ENCODE measurements at regions not wholly inside any gene's neighbourhood (a gene's known extent, or its start where the extent isn't known, plus 50 kb on each side); places are given as distances from the start of the nearest gene placed in this dataset.

DNA sequence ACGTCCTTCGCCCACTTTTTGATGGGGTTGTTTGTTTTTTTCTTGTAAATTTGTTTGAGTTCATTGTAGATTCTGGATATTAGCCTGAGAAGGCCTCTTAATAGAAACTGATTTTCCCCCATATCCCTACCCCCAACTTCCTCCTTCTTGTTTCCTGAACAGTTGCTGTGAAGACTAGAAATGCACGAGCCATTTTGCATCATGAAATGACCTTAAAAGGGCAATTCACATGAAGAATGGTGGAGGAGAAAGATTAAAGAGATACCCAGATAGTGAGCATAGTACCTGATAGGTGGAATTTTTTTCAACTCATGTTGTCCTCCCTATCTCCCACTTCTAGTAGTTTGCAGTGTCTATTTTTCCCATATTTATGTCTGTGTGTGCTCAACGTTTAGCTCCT, 55.2 kb upstream of the KCNH8 start:
- no peak for DNase-seq

DNA sequence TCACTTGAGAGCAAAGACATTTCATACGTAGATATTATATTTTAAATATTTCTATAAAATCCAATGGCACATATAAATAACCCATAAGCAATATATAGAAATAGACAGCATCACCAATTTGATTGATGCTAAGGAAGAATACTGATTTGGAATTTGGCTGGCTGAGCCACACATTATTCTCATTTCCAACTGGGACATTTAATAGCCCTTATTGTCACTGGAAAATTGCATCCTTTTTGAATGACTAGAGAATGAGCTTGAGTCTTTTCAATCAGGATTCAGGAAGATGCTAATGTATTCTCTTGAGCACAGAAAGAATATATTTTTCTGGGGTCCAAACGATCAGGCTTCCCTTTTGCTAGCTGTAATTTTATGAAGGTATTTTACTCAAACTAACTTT, 70.9 kb upstream of the KCNH8 start:
- DNase-seq: no peak

DNA sequence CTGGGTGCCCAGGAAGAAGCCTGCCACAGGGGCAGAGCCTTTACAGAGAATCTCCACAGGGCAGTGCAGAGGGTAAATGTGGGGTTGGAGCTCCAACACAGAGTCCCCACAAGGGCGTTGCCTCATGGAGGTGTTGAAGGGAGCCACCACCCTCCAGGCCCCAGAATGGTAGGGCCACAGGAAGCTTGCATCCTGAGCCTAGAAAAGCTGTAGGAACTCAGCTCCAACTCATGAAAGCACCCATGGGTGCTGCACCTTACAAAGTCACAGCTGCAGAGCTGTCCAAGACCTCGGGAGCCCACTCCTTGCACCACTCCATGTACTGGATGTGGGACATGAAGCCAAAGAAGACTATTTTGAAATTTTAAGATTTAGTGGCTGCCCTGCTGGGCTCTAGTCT, 73.3 kb upstream of the KCNH8 start:
- DNase-seq: no peak

DNA sequence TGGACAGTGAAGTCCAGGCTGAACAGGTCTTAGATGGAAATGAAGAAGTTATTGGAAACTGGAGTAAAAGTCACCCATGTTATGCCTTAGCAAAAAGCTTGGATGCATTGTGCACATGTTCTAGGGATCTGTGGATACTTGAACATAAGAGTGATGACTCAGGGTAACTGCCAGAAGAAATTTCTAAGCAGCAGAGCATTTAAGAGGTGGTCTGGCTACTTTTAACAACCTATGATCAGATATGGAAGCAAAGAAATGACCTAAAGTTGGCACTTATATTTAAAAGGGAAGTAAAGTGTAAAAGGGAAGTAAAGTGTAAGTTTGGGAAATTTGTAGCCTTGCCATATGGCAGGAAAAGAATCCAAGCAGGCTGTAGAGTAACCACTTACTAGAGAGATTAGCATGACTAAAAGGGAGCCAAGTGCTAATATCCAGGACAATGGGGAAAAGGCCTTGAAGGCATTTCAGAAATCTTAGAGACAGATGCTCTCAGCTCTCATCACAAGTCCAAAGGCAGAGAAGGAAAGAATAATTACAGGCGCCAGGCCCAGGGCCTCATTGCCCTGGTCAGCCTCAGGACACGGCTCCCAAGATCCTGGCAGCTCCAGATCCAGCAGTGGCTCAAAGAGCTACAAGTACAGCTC, 73.9 kb upstream of the KCNH8 start:
- DNase-seq: no peak

DNA sequence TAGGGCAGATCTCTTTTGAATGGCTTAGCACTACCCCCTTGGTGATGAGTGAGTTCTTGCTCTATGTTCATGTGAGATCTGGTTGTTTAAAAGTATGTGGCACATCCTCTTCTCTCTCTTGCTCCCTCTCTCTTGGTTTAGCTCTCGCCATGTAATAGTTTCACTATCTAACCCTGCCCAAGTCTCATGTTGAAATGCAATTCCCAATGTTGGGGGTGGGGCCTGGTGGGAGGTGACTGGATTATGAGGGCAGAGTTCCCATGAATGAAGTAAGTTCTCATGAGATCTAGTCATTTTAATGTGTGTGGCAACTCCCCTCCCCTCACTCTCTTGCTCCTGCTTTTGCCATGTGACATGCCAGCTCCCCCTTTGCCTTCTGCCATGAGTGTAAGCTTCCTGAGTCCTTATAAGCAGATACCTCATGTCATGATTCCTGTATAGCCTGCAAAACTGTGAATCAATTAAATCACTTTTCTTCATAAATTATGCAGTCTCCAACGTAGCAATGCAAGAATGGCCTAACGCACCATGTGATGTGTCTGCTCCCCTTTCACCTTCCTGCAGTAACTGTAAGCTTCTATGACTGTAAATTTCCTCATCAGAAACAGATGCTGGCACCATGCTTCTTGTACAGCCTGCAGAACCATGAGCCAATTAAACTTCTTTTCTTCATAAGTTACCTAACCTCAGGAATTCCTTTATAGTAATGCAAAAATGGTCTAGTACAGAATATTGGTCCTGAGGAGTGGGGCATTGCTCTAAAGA, 74.8 kb upstream of the KCNH8 start:
- DNase-seq: no peak

DNA sequence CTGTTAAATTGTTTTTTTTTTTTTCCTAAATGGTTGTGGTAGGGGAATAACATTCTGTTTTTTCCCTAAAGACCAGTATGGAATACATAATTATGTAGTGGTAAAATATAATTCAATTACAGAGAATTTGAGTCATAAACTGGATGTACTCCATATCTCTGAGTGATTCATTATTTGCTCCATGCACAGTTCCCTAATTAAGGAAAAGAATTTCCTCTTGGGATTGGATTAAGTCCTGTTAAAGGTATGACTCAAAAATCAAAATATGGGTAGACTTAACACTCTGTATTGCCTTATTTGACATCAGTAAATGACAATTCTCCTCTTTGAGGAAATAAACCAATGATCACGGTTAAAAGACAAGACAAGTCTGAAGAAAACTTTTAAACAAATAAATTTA, 78.0 kb upstream of the KCNH8 start:
- DNase-seq: no peak

DNA sequence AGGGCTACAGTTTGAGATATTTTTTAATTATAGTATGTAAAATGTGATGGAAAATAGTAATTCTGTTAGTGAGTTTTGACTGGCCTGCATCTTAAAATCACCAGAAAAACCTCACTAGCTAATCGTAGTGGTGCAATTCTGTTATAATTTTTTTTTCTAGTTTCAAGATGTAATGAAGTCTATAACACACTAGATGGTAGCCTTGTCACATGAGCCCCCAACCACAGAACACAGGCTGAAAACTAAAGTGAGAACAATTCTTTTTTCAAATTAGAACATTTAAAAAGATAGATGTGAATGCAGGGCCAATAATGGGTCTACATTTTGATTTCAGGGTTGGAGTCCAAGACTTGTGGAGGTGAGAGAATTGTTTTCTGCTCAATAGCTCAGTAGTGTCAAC, 83.3 kb upstream of the KCNH8 start:
- no peak for DNase-seq

DNA sequence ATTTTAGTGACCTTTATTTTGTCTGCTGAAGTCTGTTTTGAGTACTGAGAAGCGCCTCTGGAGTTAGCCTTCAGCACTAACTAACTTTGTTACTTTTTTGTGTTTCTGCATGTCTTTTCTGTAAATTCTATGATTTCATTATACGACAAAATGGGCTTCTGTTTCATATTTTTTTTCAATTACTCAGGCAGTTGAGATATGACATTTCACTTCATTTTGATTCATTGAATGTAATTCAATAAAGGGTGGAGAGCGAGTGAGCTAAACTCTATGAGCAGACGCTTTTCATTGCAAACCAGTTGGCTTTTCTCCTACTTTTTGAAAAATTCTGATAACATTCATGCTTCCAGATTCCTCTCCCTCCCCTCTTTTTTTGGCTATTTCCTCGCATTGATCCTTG, 84.4 kb upstream of the KCNH8 start:
- DNase-seq: no peak

DNA sequence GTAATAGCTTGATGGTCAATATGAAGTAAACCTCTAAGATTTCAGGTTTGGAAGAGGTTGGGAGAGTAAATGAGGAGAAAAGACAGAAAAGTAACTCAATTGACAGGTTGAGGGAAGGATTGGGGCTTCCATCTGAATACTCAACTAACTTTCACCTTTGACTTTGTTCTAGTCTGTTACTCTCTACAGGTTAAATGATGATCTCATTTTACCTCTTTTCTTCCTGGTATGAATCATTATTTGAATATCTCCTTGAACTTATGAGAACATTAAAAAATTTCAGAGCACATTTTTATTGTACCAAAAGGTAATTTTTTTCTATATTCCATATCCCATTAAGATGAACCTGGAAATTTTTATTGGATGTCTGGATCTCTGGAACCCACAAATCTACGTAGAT, 87.9 kb upstream of the KCNH8 start:
- DNase-seq: no peak

DNA sequence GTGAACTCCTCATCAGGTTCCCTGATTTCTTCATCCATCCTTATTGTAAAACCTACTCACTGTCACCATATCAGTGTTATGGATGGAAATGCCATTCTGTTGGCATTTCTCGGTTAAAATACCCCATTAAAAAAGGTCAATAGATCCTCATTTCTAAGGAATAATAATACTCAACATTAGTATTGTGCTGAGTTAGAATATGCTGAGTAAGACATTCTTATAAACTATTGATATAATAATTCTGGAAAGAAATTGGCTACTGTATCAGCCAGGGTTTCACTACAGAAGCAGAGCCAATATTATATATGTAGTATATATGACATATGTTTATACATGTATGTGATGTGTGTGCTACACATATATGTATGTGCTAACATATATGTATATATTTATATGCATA, 95.4 kb upstream of the KCNH8 start:
- no peak for DNase-seq

DNA sequence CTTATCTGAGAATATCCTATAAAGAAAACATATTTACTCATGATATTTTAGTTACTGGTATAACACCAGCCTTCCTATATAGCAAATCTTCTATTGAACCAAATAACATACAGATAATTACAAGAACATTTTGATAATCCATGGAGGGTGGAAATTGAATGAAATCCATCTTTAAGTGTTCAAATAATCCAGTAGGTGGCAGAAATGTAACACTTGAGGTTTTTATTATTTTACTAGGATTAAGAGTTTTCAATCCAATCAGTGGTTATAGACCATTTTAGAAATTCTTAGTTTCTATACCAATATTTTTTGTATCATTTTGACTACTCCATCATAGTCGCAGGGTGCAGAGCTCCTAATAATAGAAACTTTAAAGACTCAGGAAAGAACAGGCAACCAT, 101.9 kb upstream of the KCNH8 start:
- no peak for DNase-seq

DNA sequence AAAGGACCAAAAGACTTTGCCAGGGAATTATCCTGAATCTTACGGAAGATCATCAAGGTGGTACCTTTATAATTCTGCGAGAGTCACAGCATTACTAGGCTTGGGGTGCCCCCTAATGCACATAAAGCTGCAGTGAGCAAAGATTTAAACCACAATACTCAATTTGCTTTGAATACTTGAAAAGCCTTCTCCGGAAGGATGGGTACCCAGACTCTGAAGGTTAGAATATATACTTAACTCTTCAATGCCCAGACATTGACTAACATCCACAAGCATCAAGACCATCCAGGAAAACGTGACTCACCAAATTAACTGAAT, 117.8 kb upstream of the KCNH8 start:
- no peak for DNase-seq

DNA sequence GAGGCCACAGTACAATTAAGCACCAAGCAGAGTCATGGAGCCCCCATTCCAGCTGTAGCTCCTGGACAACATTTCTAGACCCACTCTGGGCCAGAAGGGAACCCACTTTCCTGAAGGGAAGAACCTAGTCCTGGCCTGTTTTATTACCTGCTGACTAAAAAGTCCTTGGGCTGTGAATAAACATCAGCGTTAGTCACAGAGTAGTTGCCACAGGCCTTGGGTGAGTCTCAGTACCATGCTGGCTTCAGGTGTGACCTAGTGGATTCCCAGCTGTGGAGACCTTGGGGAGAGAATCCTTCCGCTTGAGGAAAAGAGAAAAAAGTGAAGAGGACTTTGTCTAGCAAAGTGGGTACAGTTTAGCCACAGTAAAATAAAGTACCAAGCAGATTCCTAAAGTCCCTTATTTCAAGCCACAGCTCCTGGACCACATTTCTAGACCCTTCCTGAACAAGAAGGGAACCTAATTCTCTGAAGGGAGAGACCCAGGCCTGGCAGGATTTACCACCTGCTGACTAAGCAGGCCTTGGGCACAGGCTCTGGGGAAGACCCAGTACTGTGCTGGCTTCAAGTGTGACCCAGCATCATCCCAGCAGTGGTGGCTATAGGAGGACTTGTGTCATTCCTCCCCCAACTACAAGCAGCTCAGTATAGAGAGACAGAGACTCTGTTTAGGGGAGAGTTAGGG, 118.3 kb upstream of the KCNH8 start:
- no peak for DNase-seq

DNA sequence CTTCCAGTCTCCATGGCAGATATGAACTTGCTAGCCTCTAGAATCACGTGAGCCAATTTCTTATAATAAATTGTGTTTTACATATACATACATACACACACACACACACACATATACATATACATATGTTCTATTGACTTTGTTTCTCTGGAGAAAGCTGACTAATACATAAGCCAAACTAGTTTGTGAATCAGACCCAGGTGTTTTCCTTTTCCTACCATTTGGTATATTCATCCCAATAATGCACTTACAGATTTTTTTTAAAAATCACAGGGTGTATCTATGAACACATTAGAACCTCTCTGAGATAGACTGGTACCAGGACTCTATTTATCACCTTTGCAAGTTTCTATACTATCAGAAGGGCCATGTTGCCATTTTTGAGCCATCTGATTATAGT, 122.9 kb upstream of the KCNH8 start:
- no peak for DNase-seq

DNA sequence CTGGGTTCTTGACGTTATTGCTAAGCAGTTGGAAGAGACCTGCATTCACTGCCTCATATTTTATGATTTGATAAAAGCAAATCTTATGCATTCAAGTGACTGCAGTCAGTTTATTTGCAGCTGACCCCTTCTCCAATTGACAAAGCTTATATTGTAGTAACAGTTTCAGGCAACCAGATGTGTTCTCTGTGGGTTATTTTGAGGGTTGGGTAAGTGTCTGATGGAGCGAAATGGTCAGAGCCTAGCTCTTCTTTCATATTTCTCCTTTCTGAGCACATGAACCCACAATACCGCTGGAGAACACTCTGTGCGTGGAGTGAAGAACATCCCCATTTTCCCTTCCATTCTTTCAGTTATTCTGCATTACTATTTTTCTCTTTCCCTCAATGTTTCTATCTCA, 125.8 kb upstream of the KCNH8 start:
- DNase-seq: no peak

DNA sequence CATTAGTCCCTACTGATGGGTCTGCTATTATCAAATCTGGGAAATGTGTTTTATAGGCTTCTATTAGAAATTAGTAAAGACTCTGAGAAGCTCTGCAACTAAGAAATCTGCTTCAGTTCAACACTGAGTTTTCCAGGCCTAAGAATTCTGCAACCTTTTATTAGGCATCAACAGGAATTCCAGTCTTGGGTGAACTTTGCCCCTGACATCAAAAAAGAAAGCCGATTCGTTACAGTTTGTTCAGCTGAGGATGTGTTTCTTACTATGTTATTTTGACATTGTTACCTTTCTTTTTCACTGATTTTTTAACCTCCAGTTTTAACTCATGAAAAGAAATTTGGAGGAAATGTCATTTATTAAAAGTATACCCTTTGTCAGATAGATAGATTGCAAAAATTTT, 131.5 kb upstream of the KCNH8 start:
- no peak for DNase-seq

DNA sequence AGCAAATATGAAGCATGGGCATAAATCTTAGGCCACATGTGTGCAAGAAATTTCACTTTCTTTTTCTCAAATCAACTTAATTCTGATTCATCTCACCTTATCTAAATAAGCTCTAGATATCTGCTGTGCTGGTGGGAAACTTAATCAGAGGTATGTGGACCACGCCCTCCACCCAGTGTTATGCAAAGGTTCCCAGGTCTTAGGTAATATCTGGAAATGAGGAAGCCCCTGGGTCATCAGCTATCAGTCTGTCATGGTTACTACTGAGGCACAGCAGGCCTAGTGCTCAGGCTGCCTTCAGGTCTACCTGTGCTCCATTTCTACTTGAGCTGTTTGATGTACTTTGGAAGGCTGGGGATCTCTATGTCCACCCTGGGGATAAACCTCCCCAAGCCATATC, 134.4 kb upstream of the KCNH8 start:
- DNase-seq: no peak

DNA sequence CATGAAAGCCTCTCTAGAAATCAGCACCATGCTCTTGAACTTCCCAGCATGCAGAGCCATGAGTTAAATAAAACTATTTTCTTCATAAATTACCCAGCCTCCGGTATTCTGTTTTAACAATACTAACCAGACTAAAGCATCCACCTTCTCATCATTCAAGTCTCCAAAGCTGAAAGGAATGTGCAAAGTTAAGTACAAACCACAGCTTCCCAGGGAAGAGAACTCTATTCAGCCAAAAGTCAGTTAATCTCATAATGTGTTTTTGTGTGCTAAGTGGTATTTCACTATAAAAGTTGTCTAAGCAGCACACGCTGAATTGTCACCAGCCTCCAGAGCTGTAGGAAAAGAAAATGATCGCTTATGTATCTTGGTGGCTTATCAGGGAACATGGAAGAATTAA, 135.5 kb upstream of the KCNH8 start:
- no peak for DNase-seq

DNA sequence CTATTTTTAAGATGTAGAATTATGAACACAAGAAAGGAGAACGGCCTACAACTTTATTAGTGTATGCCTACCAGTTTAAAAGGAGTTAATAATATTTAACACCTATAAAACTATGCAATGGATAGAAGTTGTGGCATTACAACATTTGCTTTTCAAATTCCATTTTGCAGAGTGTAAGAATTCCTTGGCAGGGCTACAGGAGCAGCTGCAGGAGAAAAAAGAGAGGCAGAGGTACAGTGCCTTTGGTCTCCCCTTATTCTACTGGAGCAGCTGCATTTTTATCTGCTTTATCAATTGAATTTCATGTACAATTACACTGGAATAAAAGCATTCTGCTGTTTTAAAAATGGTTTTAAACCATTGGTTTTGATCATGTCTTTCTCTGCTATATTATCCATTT, 145.7 kb upstream of the KCNH8 start:
- DNase-seq: no peak

DNA sequence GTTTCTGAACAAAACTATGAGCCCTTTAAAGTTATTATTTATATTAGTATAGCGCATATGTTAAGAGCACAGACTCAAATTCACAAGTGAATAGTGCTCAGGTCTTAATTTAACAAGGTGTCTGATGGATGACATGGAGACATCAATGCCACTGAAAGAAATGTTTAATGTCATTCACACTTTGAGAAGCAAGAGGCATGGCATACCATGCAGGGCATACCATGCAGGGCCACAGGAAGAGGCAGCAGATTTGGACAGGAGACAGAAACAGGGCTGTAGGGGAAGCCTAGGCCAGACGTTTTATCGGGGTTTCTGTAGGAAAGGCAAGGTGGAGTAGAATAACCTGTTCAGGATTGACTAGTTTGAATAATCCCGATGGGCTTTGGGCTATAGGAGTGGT, 150.2 kb upstream of the KCNH8 start:
- no peak for DNase-seq

DNA sequence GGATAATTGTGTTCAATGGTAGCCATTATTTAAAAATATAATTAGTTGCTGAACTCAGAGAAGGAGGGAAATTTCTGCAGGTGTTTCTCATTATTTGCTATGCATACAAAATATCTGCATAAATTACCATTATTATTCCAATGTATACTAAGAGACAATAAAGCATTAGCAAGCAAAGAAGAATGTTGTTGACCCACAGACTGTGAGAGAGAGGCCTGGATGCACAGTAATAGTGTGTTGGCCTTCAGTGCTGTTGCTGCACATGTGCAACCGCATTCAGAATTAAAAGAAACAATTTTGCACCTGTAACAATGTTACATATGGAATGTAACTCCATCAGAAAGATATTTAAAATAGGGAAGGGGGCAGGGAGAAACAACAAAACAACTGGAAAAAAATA, 155.6 kb upstream of the KCNH8 start:
- no peak for DNase-seq

DNA sequence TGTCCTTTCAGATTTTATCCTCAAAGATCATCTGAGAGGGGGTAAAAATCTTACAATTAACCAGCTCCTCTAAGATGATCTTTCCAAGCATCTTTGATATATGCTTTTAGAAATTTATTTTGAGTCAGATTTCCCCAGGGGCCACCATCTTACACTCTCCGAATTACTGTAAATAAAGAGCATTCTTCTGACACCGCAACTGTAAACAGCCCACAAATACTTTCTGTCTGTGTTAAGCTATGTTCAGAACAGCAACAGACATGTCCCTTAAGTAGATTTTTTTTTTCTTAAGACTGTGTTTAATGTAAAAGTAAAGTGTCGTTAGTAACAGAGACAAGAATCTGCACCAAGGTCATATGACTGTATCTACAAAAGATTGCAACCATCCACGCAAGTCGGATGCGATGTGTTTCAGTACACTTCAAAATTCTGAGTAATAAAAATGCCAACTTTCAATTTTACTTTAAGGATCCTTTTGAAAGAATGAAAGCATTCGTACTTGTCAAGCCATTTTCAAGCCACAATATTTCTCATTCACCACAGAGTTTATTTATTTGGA, 159.0 kb upstream of the KCNH8 start:
- DNase-seq: no peak

DNA sequence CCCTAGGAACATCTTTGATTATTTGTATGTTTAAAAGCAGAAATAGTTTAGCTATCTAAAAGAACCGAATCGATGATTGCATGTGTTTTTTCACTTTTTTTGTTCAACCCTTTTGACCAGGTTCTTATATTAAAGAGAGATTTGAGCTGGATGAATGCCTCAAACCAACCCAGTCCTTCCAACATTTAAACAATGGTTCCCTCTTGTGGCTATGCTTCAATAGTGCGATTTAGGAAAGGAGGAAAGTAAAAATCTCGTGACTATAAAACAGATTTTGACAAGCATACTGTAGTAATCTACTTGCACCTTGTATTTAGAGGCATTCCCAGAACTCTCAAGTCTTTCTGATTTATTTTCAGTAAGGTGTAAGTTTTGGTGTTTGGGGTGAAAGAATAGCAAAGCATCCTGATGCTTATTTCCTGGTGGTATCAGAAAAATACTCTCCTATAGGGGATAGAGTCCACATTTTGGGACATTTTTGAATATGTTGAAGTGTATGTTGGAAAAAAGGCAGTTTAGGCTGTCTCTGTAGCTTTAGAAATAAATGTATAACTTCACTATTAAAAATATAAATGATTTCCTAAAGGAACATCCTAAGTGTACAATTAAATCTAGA, 159.6 kb upstream of the KCNH8 start:
- DNase-seq: no peak
